ENCODE measurements at regions not wholly inside any gene's neighbourhood (a gene's known extent, or its start where the extent isn't known, plus 50 kb on each side); places are given as distances from the start of the nearest gene placed in this dataset.

- no peak for FAIRE-seq
- TF ChIP-seq POLR2A (IDR thresholded peaks at IDR 0.05; ENCODE audit: low read depth, low read length): no peak
- no peak for DNase-seq (ENCODE audit: insufficient read length, low spot score)
Measured at GRCh38 chr13:22102271-22102670, 431.4 kb downstream of the FGF9 start.

- no peak for FAIRE-seq
Measured at GRCh38 chr13:22103046-22104027, 432.5 kb downstream of the FGF9 start.

GRCh38 chr13:22106058-22106457, 435.2 kb downstream of the FGF9 start:
- DNase-seq (ENCODE audit: insufficient read length, low spot score): no peak
- no peak for TF ChIP-seq POLR2A (IDR thresholded peaks at IDR 0.05; ENCODE audit: low read depth, low read length)
- no peak for FAIRE-seq

More at GRCh38 chr13:22103046-22104027, 432.5 kb downstream of the FGF9 start:
- DNase-seq (ENCODE audit: insufficient read length, low spot score): no peak
- no peak for TF ChIP-seq POLR2A (IDR thresholded peaks at IDR 0.05; ENCODE audit: low read depth, low read length)

- FAIRE-seq (no peak), DNase-seq (ENCODE audit: insufficient read length, low spot score) (no peak)
- no peak for TF ChIP-seq POLR2A (IDR thresholded peaks at IDR 0.05; ENCODE audit: low read depth, low read length)
Measured at GRCh38 chr13:22107549-22107948, 436.7 kb downstream of the FGF9 start.

GRCh38 chr13:22108283-22108942, 437.5 kb downstream of the FGF9 start:
- DNase-seq (ENCODE audit: insufficient read length, low spot score) (no peak), FAIRE-seq (no peak)
- TF ChIP-seq POLR2A (IDR thresholded peaks at IDR 0.05; ENCODE audit: low read depth, low read length): no peak

- no peak for FAIRE-seq
- no peak for DNase-seq (ENCODE audit: insufficient read length, low spot score)
- TF ChIP-seq POLR2A (IDR thresholded peaks at IDR 0.05; ENCODE audit: low read depth, low read length): no peak
Measured at GRCh38 chr13:22108979-22109378, 438.1 kb downstream of the FGF9 start.

- DNase-seq (ENCODE audit: insufficient read length, low spot score) (no peak), FAIRE-seq (no peak)
- TF ChIP-seq POLR2A (IDR thresholded peaks at IDR 0.05; ENCODE audit: low read depth, low read length): no peak
Measured at GRCh38 chr13:22110368-22110767, 439.5 kb downstream of the FGF9 start.

- no peak for DNase-seq (ENCODE audit: insufficient read length, low spot score)
- TF ChIP-seq POLR2A (IDR thresholded peaks at IDR 0.05; ENCODE audit: low read depth, low read length): no peak
- no peak for FAIRE-seq
Measured at GRCh38 chr13:22111152-22111783, 440.4 kb downstream of the FGF9 start.

- no peak for TF ChIP-seq POLR2A (IDR thresholded peaks at IDR 0.05; ENCODE audit: low read depth, low read length)
- FAIRE-seq (no peak), DNase-seq (ENCODE audit: insufficient read length, low spot score) (no peak)
Measured at GRCh38 chr13:22111961-22112360, 441.1 kb downstream of the FGF9 start.

GRCh38 chr13:22112956-22113745, 442.3 kb downstream of the FGF9 start:
- FAIRE-seq (no peak), DNase-seq (ENCODE audit: insufficient read length, low spot score) (no peak)
- TF ChIP-seq POLR2A (IDR thresholded peaks at IDR 0.05; ENCODE audit: low read depth, low read length): no peak

- no peak for TF ChIP-seq POLR2A (IDR thresholded peaks at IDR 0.05; ENCODE audit: low read depth, low read length)
- FAIRE-seq (no peak), DNase-seq (ENCODE audit: insufficient read length, low spot score) (no peak)
Measured at GRCh38 chr13:22114630-22115311, 443.9 kb downstream of the FGF9 start.

- no peak for DNase-seq (ENCODE audit: insufficient read length, low spot score)
- TF ChIP-seq POLR2A (IDR thresholded peaks at IDR 0.05; ENCODE audit: low read depth, low read length): no peak
- FAIRE-seq: no peak
Measured at GRCh38 chr13:22118158-22118557, 447.3 kb downstream of the FGF9 start.

- DNase-seq (ENCODE audit: insufficient read length, low spot score): no peak
- FAIRE-seq: no peak
- no peak for TF ChIP-seq POLR2A (IDR thresholded peaks at IDR 0.05; ENCODE audit: low read depth, low read length)
Measured at GRCh38 chr13:22120646-22121045, 449.8 kb downstream of the FGF9 start.
